Right lobe of liver (tissue), 6 donors: ENCODE measurements at regions not wholly inside any gene's neighbourhood (a gene's known extent, or its start where the extent isn't known, plus 50 kb on each side); places are given as distances from the start of the nearest gene placed in this dataset.
A peak's percentile ranks its signal among the peaks of the same experiment; 100 is the strongest.
"Not testable (repeated sequence)": the region's sequence is repeated elsewhere in the genome, so short reads cannot be mapped to it uniquely, and the experiment has no call there.

Source experiments
- ATAC-seq, 4 donors: fragments of 200-7000 bp; cut with Tn5 transposase; one replicate each; pipeline ENCODE4 v1.9.1; 2020; ENCODE audit warnings: mild to moderate bottlenecking in 4 of 4, moderate library complexity in 4 of 4
- DNase-seq, 3 donors: peaks; one replicate each; pipeline ENCODE4 v3.0.0-alpha.2; 2020
- H3K27ac ChIP-seq, 3 donors: fragments of 200-600 bp; one replicate each; pipeline ENCODE4 v1.8.0; 2022
- H3K27me3 ChIP-seq, 2 donors: fragments of 200-600 bp; one replicate each; pipeline ENCODE4 v1.8.0; 2022
- H3K36me3 ChIP-seq, 4 donors: fragments of 200-600 bp; sonication (generic) in 1 of 4; one replicate each; pipeline versions ENCODE4 v1.5.1 to v1.8.0; 2017 to 2022; ENCODE audit warnings: control low read depth in 1 of 4
- H3K4me1 ChIP-seq, 4 donors: fragments of 200-600 bp; sonication (generic) in 1 of 4; one replicate each; pipeline versions ENCODE4 v1.5.1 to v1.8.0; 2017 to 2022; ENCODE audit warnings: control low read depth in 1 of 4
- H3K4me3 ChIP-seq, 3 donors: fragments of 200-600 bp; one replicate each; pipeline ENCODE4 v1.8.0; 2022
- H3K9me3 ChIP-seq, 4 donors: fragments of 200-600 bp; sonication (generic) in 1 of 4; one replicate each; pipeline versions ENCODE4 v1.5.1 to v1.8.0; 2017 to 2022; ENCODE audit warnings: control low read depth in 1 of 4
- CTCF ChIP-seq, 4 donors: fragments of 200-600 bp in 3 of 4; fragments of 450-650 bp in 1 of 4; IDR thresholded peaks; one replicate each; pipeline versions ENCODE4 v1.5.1 to v1.8.0; 2016 to 2022; ENCODE audit warnings: antibody characterized with exemption in 4 of 4, mild to moderate bottlenecking in 2 of 4
- POLR2A ChIP-seq: fragments of 450-650 bp; IDR thresholded peaks from one replicate; pipeline ENCODE4 v1.6.1; 2017; ENCODE audit warnings: antibody characterized with exemption, mild to moderate bottlenecking
- WGBS: methylation state at CpG from one replicate; pipeline ENCODE4 v1.1.6; 2018; ENCODE audit warnings: low coverage, low lambda C conversion rate; ENCODE audit not compliant: insufficient coverage; ENCODE audit errors: missing lambda C conversion rate; 5-methylcytosine and 5-hydroxymethylcytosine counted together
- intact Hi-C, 2 donors: fragments of 100-400 bp; cut with DNase I; formaldehyde crosslinking; loops; one replicate each; pipeline versions ENCODE4 v1.11.2 to v1.14.1; 2022
- donor health status: DM: no; HTN: yes; CAD: no.
- donor health status: DM: no; HTN: no; CAD: no.
- donor health status: DM: no; HTN: no; CAD: no.
- donor health status: DM: no; HTN: yes; CAD: no.
- donor health status: DM: no; HTN: yes; CAD: no.

- ATAC-seq (no peak), DNase-seq (no peak)
- Histone ChIP-seq H3K36me3 (no peaks in the 10 kb centered on the region), H3K27me3 (no peaks in the 10 kb centered on the region), H3K9me3 (no peaks in the 10 kb centered on the region), H3K4me1 (no peaks in the 10 kb centered on the region), H3K4me3 (no peak overlapping the region), H3K27ac (no peak overlapping the region)
- intact Hi-C loops: no loop called here
- no peak for TF ChIP-seq POLR2A
- no peak for TF ChIP-seq CTCF (IDR thresholded peaks at IDR 0.05)
- 59% methylated on average over 5 of the region's 6 CpGs for WGBS
These were observed 251.8 kb downstream of the HAPSTR1 start for GRCh38 chr16:9343276-9343675.

GRCh38 chr16:9344508-9344907, 253.1 kb downstream of the HAPSTR1 start:
- Histone ChIP-seq H3K4me1 (no peaks in the 10 kb centered on the region), H3K27ac (no peak overlapping the region), H3K4me3 (no peak overlapping the region), H3K27me3 (no peaks in the 10 kb centered on the region), H3K9me3 (no peaks in the 10 kb centered on the region), H3K36me3 (no peaks in the 10 kb centered on the region)
- TF ChIP-seq CTCF (IDR thresholded peaks at IDR 0.05): no peak
- no peak for TF ChIP-seq POLR2A
- DNase-seq (no peak), ATAC-seq (no peak)
- WGBS: 62% methylated on average over 4 of the region's 4 CpGs
- intact Hi-C loops: no loop called here

- Histone ChIP-seq H3K27me3 (no peaks in the 10 kb centered on the region), H3K4me3 (no peak overlapping the region), H3K4me1 (no peaks in the 10 kb centered on the region), H3K27ac (no peak overlapping the region), H3K36me3 (no peaks in the 10 kb centered on the region), H3K9me3 (no peaks in the 10 kb centered on the region)
- intact Hi-C loops: no loop called here
- DNase-seq: no peak
- WGBS: 47% methylated on average over 7 of the region's 9 CpGs
- TF ChIP-seq CTCF (IDR thresholded peaks at IDR 0.05): no peak
- no peak for TF ChIP-seq POLR2A
- ATAC-seq: no peak
These were observed 253.6 kb downstream of the HAPSTR1 start for GRCh38 chr16:9345046-9345445.

GRCh38 chr16:9345880-9346279, 254.4 kb downstream of the HAPSTR1 start:
- no peak overlapping the region for H3K4me3 ChIP-seq
- no peaks in the 10 kb centered on the region for H3K36me3 ChIP-seq
- TF ChIP-seq CTCF (IDR thresholded peaks at IDR 0.05) (no peak), POLR2A (no peak)
- no peak overlapping the region for H3K27ac ChIP-seq
- intact Hi-C loops: no loop called here
- WGBS: 25% methylated on average over 1 of the region's 1 CpG
- no peaks in the 10 kb centered on the region for H3K4me1 ChIP-seq
- H3K9me3 ChIP-seq: no peaks in the 10 kb centered on the region
- no peaks in the 10 kb centered on the region for H3K27me3 ChIP-seq
- ATAC-seq (peak in 2 of 4 donors; percentile 21 to 34), DNase-seq (no peak)

GRCh38 chr16:9348912-9349311, 257.5 kb downstream of the HAPSTR1 start:
- Histone ChIP-seq H3K9me3 (no peaks in the 10 kb centered on the region), H3K27me3 (no peaks in the 10 kb centered on the region), H3K36me3 (no peaks in the 10 kb centered on the region), H3K4me3 (no peak overlapping the region), H3K4me1 (no peaks in the 10 kb centered on the region), H3K27ac (no peak overlapping the region)
- no peak for TF ChIP-seq CTCF (IDR thresholded peaks at IDR 0.05)
- TF ChIP-seq POLR2A: no peak
- ATAC-seq: no peak
- intact Hi-C loops: no loop called here
- no peak for DNase-seq

GRCh38 chr16:9349373-9349960, 258.0 kb downstream of the HAPSTR1 start:
- H3K4me1 ChIP-seq, intact Hi-C loops, H3K27me3 ChIP-seq, DNase-seq, H3K36me3 ChIP-seq, H3K4me3 ChIP-seq, H3K9me3 ChIP-seq, H3K27ac ChIP-seq: not testable (repeated sequence)
- peak in 2 of 4 donors; percentile 73 to 79 for ATAC-seq
- 40% methylated on average over 8 of the region's 8 CpGs for WGBS

- intact Hi-C loops, H3K27ac ChIP-seq: not testable (repeated sequence)
- 90% methylated on average over 5 of the region's 39 CpGs for WGBS
These were observed 258.8 kb downstream of the HAPSTR1 start for GRCh38 chr16:9350119-9350799.

More at GRCh38 chr16:9350119-9350799, 258.8 kb downstream of the HAPSTR1 start:
- not testable (repeated sequence) for H3K4me3 ChIP-seq, DNase-seq, ATAC-seq, H3K9me3 ChIP-seq, H3K4me1 ChIP-seq, H3K36me3 ChIP-seq, H3K27me3 ChIP-seq
